Astrocyte (in vitro differentiated cells and primary cell): ENCODE measurements at regions not wholly inside any gene's neighbourhood (a gene's known extent, or its start where the extent isn't known, plus 50 kb on each side); places are given as distances from the start of the nearest gene placed in this dataset.

Experiments
- DNase-seq: peaks from one replicate; pipeline ENCODE4 v3.0.0-alpha.2; 2010; ENCODE audit warnings: low read depth
- FAIRE-seq: peaks from 2 replicates; lab custom pipeline; 2011; peaks lifted over from hg19 to GRCh38; lab: Jason Lieb, UNC
- H2AFZ ChIP-seq: 2 replicates; pipeline ENCODE4 v1.6.0; 2012; ENCODE audit warnings: low read depth, low read length, inconsistent platforms
- H3K27ac ChIP-seq: 2 replicates; pipeline ENCODE4 v1.5.1; 2011; ENCODE audit warnings: low read depth, low read length, inconsistent platforms
- H3K27me3 ChIP-seq: 2 replicates; pipeline ENCODE4 v1.6.0; 2011; ENCODE audit warnings: low read length, inconsistent platforms; ENCODE audit not compliant: insufficient read depth
- H3K36me3 ChIP-seq: 2 replicates; pipeline ENCODE4 v1.5.1; 2011; ENCODE audit warnings: low read length, inconsistent platforms; ENCODE audit not compliant: insufficient read depth
- H3K4me1 ChIP-seq: 2 replicates; pipeline ENCODE4 v1.5.1; 2011; ENCODE audit warnings: low read length, inconsistent platforms; ENCODE audit not compliant: insufficient read depth
- H3K4me2 ChIP-seq: 2 replicates; pipeline ENCODE4 v1.6.0; 2012; ENCODE audit warnings: low read length, inconsistent platforms
- H3K4me3 ChIP-seq: 2 replicates; pipeline ENCODE4 v1.5.1; 2011; ENCODE audit warnings: low read depth, mild to moderate bottlenecking, low read length, inconsistent platforms; ENCODE audit not compliant: insufficient read depth
- H3K79me2 ChIP-seq: 2 replicates; pipeline ENCODE4 v1.6.0; 2012; ENCODE audit warnings: mild to moderate bottlenecking, low read length, inconsistent platforms; ENCODE audit not compliant: insufficient read depth
- H3K9ac ChIP-seq: 2 replicates; pipeline ENCODE4 v1.6.0; 2012; ENCODE audit warnings: mild to moderate bottlenecking, low read length, inconsistent platforms
- H3K9me3 ChIP-seq: 2 replicates; pipeline ENCODE4 v1.5.1; 2012; ENCODE audit warnings: low read depth, mild to moderate bottlenecking, low read length, inconsistent platforms; ENCODE audit not compliant: insufficient read depth
- H4K20me1 ChIP-seq: 2 replicates; pipeline ENCODE4 v1.6.0; 2012; ENCODE audit warnings: low read length, inconsistent platforms; ENCODE audit not compliant: insufficient read depth
- H3K27ac Mint-ChIP-seq: one replicate; pipeline ENCODE4 v1.8.0; 2021; ENCODE audit warnings: mild to moderate bottlenecking, mixed read lengths; ENCODE audit not compliant: unreplicated experiment
- H3K27me3 Mint-ChIP-seq: one replicate; pipeline ENCODE4 v1.8.0; 2021; ENCODE audit warnings: low read depth, mixed read lengths; ENCODE audit not compliant: unreplicated experiment
- H3K36me3 Mint-ChIP-seq: one replicate; pipeline ENCODE4 v1.8.0; 2021; ENCODE audit warnings: low read depth, mixed read lengths; ENCODE audit not compliant: unreplicated experiment
- H3K4me1 Mint-ChIP-seq: one replicate; pipeline ENCODE4 v1.8.0; 2021; ENCODE audit warnings: low read depth, mixed read lengths; ENCODE audit not compliant: unreplicated experiment
- H3K4me3 Mint-ChIP-seq: one replicate; pipeline ENCODE4 v1.8.0; 2021; ENCODE audit warnings: mild to moderate bottlenecking, moderate library complexity, mixed read lengths; ENCODE audit not compliant: unreplicated experiment
- H3K9me3 Mint-ChIP-seq: one replicate; pipeline ENCODE4 v1.8.0; 2021; ENCODE audit warnings: mild to moderate bottlenecking, mixed read lengths; ENCODE audit not compliant: unreplicated experiment
- CTCF ChIP-seq: IDR thresholded peaks from 2 replicates; pipeline ENCODE4 v1.5.1; 2011; ENCODE audit warnings: low read depth, mild to moderate bottlenecking, inconsistent platforms, low read length, moderate library complexity; ENCODE audit not compliant: insufficient read depth
- EZH2 ChIP-seq: IDR thresholded peaks from 2 replicates; pipeline ENCODE4 v1.6.1; 2012; ENCODE audit warnings: mild to moderate bottlenecking, low read length, inconsistent platforms; ENCODE audit not compliant: insufficient read depth

DNA sequence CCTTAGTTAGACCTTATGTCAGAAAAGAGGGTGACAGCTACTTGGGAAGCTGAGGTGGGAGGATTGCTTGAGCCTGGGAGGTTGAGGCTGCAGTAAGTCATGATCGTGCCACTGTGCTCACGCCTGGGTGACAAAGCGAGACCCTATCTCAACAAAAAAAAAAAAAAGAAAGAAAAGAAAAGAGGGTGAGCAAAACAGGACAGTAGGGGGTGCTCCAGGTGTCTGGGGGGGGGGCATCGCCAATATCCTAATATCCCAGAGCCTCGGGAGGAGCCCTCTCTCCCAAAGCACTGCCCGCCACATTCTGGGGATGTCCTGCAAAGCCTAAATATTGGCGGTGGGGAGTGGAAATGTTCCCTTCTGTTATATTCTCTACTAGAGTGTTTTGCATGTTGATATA lies 120.9 kb upstream of the TBL1X start:
- no peak overlapping the region for H3K4me3 Mint-ChIP-seq
- FAIRE-seq = no peak

GRCh38 chrX:9345957-9346356 lies 118.9 kb upstream of the TBL1X start:
- Histone ChIP-seq H3K27me3 (no peaks in the 10 kb centered on the region), H3K79me2 (no peaks in the 10 kb centered on the region), H3K9ac (no peak overlapping the region), H3K36me3 (no peaks in the 10 kb centered on the region), H3K9me3 (no peaks in the 10 kb centered on the region), H3K4me1 (peaks cover 13% of the 10 kb centered on the region), H3K4me3 (no peak overlapping the region), H3K4me2 (no peak overlapping the region), H4K20me1 (no peaks in the 10 kb centered on the region), H2AFZ (no peak overlapping the region), H3K27ac (no peak overlapping the region)
- TF ChIP-seq EZH2 (no peak), CTCF (no peak)
- H3K27me3 Mint-ChIP-seq = no peaks in the 10 kb centered on the region
- H3K4me1 Mint-ChIP-seq = peaks cover 14% of the 10 kb centered on the region
- H3K9me3 Mint-ChIP-seq = no peaks in the 10 kb centered on the region
- H3K4me3 Mint-ChIP-seq = no peak overlapping the region
- no peaks in the 10 kb centered on the region for H3K36me3 Mint-ChIP-seq
- no peak overlapping the region for H3K27ac Mint-ChIP-seq
- DNase-seq (no peak), FAIRE-seq (no peak)

More for the DNA sequence above, 120.9 kb upstream of the TBL1X start:
- H3K4me1 ChIP-seq = peaks cover 11% of the 10 kb centered on the region
- H2AFZ ChIP-seq = no peak overlapping the region
- DNase-seq = no peak
- H3K9ac ChIP-seq = no peak overlapping the region
- no peak overlapping the region for H3K4me3 ChIP-seq
- no peak for TF ChIP-seq EZH2
- TF ChIP-seq CTCF = no peak
- Mint-ChIP-seq H3K27me3 (no peaks in the 10 kb centered on the region), H3K9me3 (no peaks in the 10 kb centered on the region), H3K4me1 (peaks cover 7% of the 10 kb centered on the region), H3K27ac (no peak overlapping the region), H3K36me3 (no peaks in the 10 kb centered on the region)
- H3K36me3 ChIP-seq = no peaks in the 10 kb centered on the region
- no peak overlapping the region for H3K4me2 ChIP-seq
- no peak overlapping the region for H3K27ac ChIP-seq
- H4K20me1 ChIP-seq = no peaks in the 10 kb centered on the region
- no peaks in the 10 kb centered on the region for H3K27me3 ChIP-seq
- no peaks in the 10 kb centered on the region for H3K79me2 ChIP-seq
- no peaks in the 10 kb centered on the region for H3K9me3 ChIP-seq

- Mint-ChIP-seq H3K27ac (no peak overlapping the region), H3K27me3 (no peaks in the 10 kb centered on the region), H3K4me3 (no peak overlapping the region), H3K36me3 (no peaks in the 10 kb centered on the region), H3K9me3 (no peaks in the 10 kb centered on the region), H3K4me1 (peaks cover 9% of the 10 kb centered on the region)
- peak; percentile 64 for DNase-seq
- Histone ChIP-seq H3K4me3 (no peak overlapping the region), H3K4me2 (peak overlapping the region; percentile 55), H2AFZ (no peak overlapping the region), H4K20me1 (no peaks in the 10 kb centered on the region), H3K4me1 (peaks cover 12% of the 10 kb centered on the region), H3K9me3 (no peaks in the 10 kb centered on the region), H3K9ac (no peak overlapping the region), H3K79me2 (no peaks in the 10 kb centered on the region), H3K36me3 (no peaks in the 10 kb centered on the region), H3K27me3 (no peaks in the 10 kb centered on the region), H3K27ac (no peak overlapping the region)
- FAIRE-seq = peak; percentile 37
- TF ChIP-seq EZH2 = no peak
- TF ChIP-seq CTCF = no peak
These were observed 115.0 kb upstream of the TBL1X start for GRCh38 chrX:9349572-9350494.
